ENCODE measurements at regions not wholly inside any gene's neighbourhood (a gene's known extent, or its start where the extent isn't known, plus 50 kb on each side); places are given as distances from the start of the nearest gene placed in this dataset.

DNA sequence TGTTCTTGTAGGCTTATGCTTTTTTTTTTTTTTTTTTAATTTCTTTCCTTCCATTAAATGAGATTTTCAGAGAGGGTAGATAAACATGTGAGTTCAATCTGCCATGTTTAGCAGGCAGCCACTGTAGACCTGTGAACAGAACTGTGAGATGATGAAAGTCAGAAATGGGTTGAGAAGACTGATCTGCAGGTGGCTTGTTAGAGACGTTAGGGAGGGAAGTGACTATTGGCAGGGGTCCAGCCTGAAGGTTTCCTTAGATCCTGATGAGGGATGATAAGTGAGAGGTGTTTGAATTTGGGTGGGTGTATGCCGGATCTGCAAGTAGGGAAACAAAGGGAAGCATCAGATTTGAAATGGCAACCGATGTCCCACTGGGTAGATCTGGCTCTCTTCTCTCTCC is 157.8 kb downstream of the HS3ST3B1 start:
- H3K9me3 ChIP-seq: no peaks in the 10 kb centered on the region
- DNase-seq (ENCODE audit: extremely low spot score): no peak
- 56% methylated on average over 3 of the region's 3 CpGs for WGBS
- H3K27ac ChIP-seq (replicated peaks in 1 of 4): no peak overlapping the region
- intact Hi-C loops (cut with DNase I): no loop called here
- no peak overlapping the region for H3K4me3 ChIP-seq
- H3K36me3 ChIP-seq: no peaks in the 10 kb centered on the region
- peaks cover 0 to 9% (median 0%) of the 10 kb centered on the region in 4 donors for H3K27me3 ChIP-seq
- TF ChIP-seq, protein P1, sequence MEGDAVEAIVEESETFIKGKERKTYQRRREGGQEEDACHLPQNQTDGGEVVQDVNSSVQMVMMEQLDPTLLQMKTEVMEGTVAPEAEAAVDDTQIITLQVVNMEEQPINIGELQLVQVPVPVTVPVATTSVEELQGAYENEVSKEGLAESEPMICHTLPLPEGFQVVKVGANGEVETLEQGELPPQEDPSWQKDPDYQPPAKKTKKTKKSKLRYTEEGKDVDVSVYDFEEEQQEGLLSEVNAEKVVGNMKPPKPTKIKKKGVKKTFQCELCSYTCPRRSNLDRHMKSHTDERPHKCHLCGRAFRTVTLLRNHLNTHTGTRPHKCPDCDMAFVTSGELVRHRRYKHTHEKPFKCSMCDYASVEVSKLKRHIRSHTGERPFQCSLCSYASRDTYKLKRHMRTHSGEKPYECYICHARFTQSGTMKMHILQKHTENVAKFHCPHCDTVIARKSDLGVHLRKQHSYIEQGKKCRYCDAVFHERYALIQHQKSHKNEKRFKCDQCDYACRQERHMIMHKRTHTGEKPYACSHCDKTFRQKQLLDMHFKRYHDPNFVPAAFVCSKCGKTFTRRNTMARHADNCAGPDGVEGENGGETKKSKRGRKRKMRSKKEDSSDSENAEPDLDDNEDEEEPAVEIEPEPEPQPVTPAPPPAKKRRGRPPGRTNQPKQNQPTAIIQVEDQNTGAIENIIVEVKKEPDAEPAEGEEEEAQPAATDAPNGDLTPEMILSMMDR (IDR thresholded peaks at IDR 0.05): no peak
- TF ChIP-seq POLR2AphosphoS5 (IDR thresholded peaks at IDR 0.05) (no peak), EP300 (IDR thresholded peaks at IDR 0.05) (no peak)
- no peaks in the 10 kb centered on the region for H3K4me1 ChIP-seq

DNA sequence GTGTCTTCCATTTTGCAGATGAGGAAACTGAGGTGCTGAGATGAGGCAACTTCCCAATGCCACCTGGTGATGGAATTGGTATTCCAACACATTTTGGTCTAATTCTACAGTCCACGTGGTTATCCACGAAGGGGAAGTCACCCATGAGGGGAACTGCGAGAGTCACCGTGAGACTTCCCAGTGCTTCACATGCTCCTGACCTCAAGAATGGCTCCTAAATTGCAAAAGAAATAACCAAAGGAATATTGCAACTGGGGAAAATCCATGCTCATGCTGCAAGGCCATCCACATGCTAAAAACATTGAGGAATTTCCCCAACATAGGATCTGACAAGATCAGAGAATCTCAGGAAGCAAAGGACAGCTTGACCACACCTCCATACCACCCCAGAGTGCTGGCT is 153.9 kb downstream of the HS3ST3B1 start:
- H3K9me3 ChIP-seq: no peaks in the 10 kb centered on the region
- no peak overlapping the region for H3K27ac ChIP-seq (replicated peaks in 1 of 4)
- WGBS: 93% methylated on average over 4 of the region's 4 CpGs
- TF ChIP-seq POLR2AphosphoS5 (IDR thresholded peaks at IDR 0.05): no peak
- no peak for TF ChIP-seq POLR2A (IDR thresholded peaks at IDR 0.05; ENCODE audit: low read depth)
- TF ChIP-seq, protein P1 (IDR thresholded peaks at IDR 0.05): no peak
- TF ChIP-seq EP300 (IDR thresholded peaks at IDR 0.05): no peak
- DNase-seq (ENCODE audit: extremely low spot score): no peak
- H3K4me1 ChIP-seq: no peaks in the 10 kb centered on the region
- intact Hi-C loops (cut with DNase I): no loop called here
- peaks cover 0 to 8% (median 0%) of the 10 kb centered on the region in 4 donors for H3K27me3 ChIP-seq
- H3K4me3 ChIP-seq: no peak overlapping the region
- H3K36me3 ChIP-seq: no peaks in the 10 kb centered on the region

DNA sequence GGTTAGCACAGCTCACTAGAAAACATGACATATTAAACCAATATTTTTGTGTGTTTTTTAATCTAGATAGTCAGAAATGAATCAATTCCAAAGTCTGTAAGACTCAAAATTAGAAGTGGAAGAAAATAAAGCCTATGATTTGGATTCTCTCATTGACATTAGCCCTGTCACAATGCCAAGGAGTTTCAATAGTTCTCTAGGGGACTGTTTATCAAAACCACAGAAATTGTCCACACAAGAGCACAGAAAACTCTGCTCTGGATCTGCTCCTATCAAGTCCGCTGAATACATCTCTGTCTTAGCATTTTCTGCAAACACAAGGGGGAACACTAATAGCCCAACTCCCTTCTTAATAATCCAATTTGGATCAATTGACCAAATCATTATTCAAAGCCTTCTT is 152.0 kb downstream of the HS3ST3B1 start:
- H3K4me1 ChIP-seq: no peaks in the 10 kb centered on the region
- H3K36me3 ChIP-seq: no peaks in the 10 kb centered on the region
- TF ChIP-seq POLR2A (IDR thresholded peaks at IDR 0.05; ENCODE audit: low read depth) (no peak), POLR2AphosphoS5 (IDR thresholded peaks at IDR 0.05) (no peak), EP300 (IDR thresholded peaks at IDR 0.05) (no peak)
- TF ChIP-seq, protein P1 (IDR thresholded peaks at IDR 0.05): no peak
- 86% methylated on average over 1 of the region's 1 CpG for WGBS
- no peak for DNase-seq (ENCODE audit: extremely low spot score)
- no peak overlapping the region for H3K4me3 ChIP-seq
- intact Hi-C loops (cut with DNase I): no loop called here
- H3K27ac ChIP-seq (replicated peaks in 1 of 4): no peak overlapping the region
- H3K9me3 ChIP-seq: no peaks in the 10 kb centered on the region
- H3K27me3 ChIP-seq: peaks cover 0 to 2% (median 0%) of the 10 kb centered on the region in 4 donors

DNA sequence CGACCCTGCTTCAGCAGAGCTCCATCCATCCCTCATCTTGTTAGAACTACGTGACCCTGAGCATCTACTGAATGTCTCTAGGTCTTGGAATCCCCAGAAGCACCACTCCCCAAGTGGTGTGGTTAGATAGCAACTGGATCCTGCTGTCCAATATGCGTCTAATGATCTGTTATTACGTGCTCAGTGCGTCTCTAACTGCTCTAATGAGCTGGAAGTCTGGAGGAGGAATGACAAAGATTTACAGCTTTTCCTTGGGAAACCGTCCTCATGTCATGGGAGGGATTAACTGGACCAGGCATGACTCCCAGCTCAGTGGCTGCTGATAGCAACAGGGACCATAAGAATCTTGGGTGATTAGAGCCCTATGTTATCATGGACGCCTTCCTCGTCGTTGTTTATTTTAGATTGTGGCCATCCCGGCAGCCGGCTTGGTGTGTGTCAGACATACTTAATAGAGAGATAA is 150.9 kb downstream of the HS3ST3B1 start:
- no peak for DNase-seq (ENCODE audit: extremely low spot score)
- intact Hi-C loops (cut with DNase I): no loop called here
- Histone ChIP-seq H3K27ac (replicated peaks in 1 of 4) (no peak overlapping the region), H3K27me3 (no peaks in the 10 kb centered on the region), H3K4me3 (no peak overlapping the region), H3K36me3 (no peaks in the 10 kb centered on the region), H3K4me1 (no peaks in the 10 kb centered on the region), H3K9me3 (no peaks in the 10 kb centered on the region)
- TF ChIP-seq POLR2AphosphoS5 (IDR thresholded peaks at IDR 0.05) (no peak), EP300 (IDR thresholded peaks at IDR 0.05) (no peak), POLR2A (IDR thresholded peaks at IDR 0.05; ENCODE audit: low read depth) (no peak)
- TF ChIP-seq, protein P1 (IDR thresholded peaks at IDR 0.05): no peak
- 43% methylated on average over 11 of the region's 11 CpGs for WGBS

DNA sequence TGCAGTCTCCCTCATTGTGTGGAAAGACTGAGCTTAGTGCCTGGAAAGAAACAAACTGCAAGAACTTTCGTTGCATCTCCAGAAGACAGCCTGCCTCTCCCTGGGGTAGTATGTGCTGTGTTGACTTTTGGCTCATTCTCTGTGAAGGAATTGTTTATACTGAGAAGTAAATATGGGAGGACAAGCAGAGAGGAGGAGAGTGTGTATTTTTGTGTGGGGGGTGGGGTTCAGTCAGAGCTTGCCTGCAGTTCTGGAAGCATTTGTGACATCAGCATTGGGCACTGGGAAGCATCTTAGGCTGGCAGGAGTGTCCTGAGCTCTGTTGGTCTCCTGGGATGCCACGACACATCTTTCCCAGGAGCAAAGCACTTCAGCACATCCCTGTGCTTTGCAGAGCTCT is 147.9 kb downstream of the HS3ST3B1 start:
- WGBS: 67% methylated on average over 2 of the region's 2 CpGs
- no peak overlapping the region for H3K27ac ChIP-seq (replicated peaks in 1 of 4)
- TF ChIP-seq EP300 (IDR thresholded peaks at IDR 0.05) (no peak), POLR2A (IDR thresholded peaks at IDR 0.05; ENCODE audit: low read depth) (no peak), POLR2AphosphoS5 (IDR thresholded peaks at IDR 0.05) (no peak)
- TF ChIP-seq, protein P1 (IDR thresholded peaks at IDR 0.05): no peak
- peaks cover 0 to 6% (median 0%) of the 10 kb centered on the region in 4 donors for H3K27me3 ChIP-seq
- intact Hi-C loops (cut with DNase I): no loop called here
- H3K4me3 ChIP-seq: no peak overlapping the region
- H3K9me3 ChIP-seq: no peaks in the 10 kb centered on the region
- H3K36me3 ChIP-seq: no peaks in the 10 kb centered on the region
- no peak for DNase-seq (ENCODE audit: extremely low spot score)
- H3K4me1 ChIP-seq: no peaks in the 10 kb centered on the region

Measured in esophagus muscularis mucosa (tissue), 4 donors.